ENCODE measurements at regions not wholly inside any gene's neighbourhood (a gene's known extent, or its start where the extent isn't known, plus 50 kb on each side); places are given as distances from the start of the nearest gene placed in this dataset.

GRCh38 chr3:74562558-74563269 lies 51.7 kb downstream of the CNTN3 start:
- H3K9ac ChIP-seq (ENCODE audit: control insufficient read depth, insufficient read depth, low read length) = no peak overlapping the region
- RAD21 ChIA-PET (ENCODE audit: unreplicated experiment) = no interaction called here
- ATAC-seq (no peak), DNase-seq (ENCODE audit: low read depth, low spot score) (no peak), FAIRE-seq (no peak)
- H3K4me3 ChIP-seq = no peak overlapping the region
- H2AFZ ChIP-seq (ENCODE audit: control insufficient read depth, low read depth, low read length) = no peak overlapping the region
- 28% methylated on average over 8 of the region's 8 CpGs for WGBS (ENCODE audit: insufficient coverage, insufficient replicate concordance, low lambda C conversion rate, missing lambda C conversion rate)
- H3K27me3 ChIP-seq (replicated peaks in 1 of 2; ENCODE audit: control insufficient read depth in 2 of 2, insufficient read depth in 2 of 2, low read length in 1 of 2) = no peaks in the 10 kb centered on the region
- no peaks in the 10 kb centered on the region for H3K4me1 ChIP-seq (ENCODE audit: control insufficient read depth, insufficient read depth, low read length)
- SMC1A ChIA-PET (ENCODE audit: uncharacterized antibody, unreplicated experiment) = no interaction called here
- no peaks in the 10 kb centered on the region for H3K36me3 ChIP-seq (ENCODE audit: control insufficient read depth in 2 of 2, insufficient read depth in 2 of 2, low read length in 1 of 2)
- in situ Hi-C loops (cut with MboI) (no loop called here), intact Hi-C loops (cut with micrococcal nuclease; ENCODE audit: unreplicated experiment) (no loop called here)
- no peak overlapping the region for H3K4me2 ChIP-seq (ENCODE audit: control insufficient read depth, insufficient read depth)
- POLR2A ChIA-PET = no interaction called here
- no TSS peak for BruUV-seq (replicated peaks)
- no peaks in the 10 kb centered on the region for H3K9me3 ChIP-seq (replicated peaks; ENCODE audit: control insufficient read depth, insufficient read depth, low read length)
- TF ChIP-seq E4F1 (IDR thresholded peaks at IDR 0.05; ENCODE audit: borderline replicate concordance, partially characterized antibody) = no peak
- TF ChIP-seq TCF3 (IDR thresholded peaks at IDR 0.05; ENCODE audit: borderline replicate concordance, insufficient read depth, low read depth, low read length) = no peak
- no peak for TF ChIP-seq EZH2 (IDR thresholded peaks at IDR 0.05; ENCODE audit: borderline replicate concordance, control insufficient read depth, low read depth, low read length)
- TF ChIP-seq CHD4 (IDR thresholded peaks at IDR 0.05) = no peak
- TF ChIP-seq PRDM15 (CRISPR knock-in tag; IDR thresholded peaks at IDR 0.05) = no peak
- TF ChIP-seq ZNF24 (IDR thresholded peaks at IDR 0.05) = no peak
- TF ChIP-seq RB1 (IDR thresholded peaks at IDR 0.05; ENCODE audit: borderline replicate concordance) = no peak
- TF ChIP-seq BRCA1 (IDR thresholded peaks at IDR 0.05; ENCODE audit: low read depth, low read length) = no peak
- no peak for TF ChIP-seq STAT1 (conservative IDR thresholded peaks at IDR 0.05)
- no peak for TF ChIP-seq RAD51 (IDR thresholded peaks at IDR 0.05)
- TF ChIP-seq EGR1 (IDR thresholded peaks at IDR 0.05; ENCODE audit: borderline replicate concordance in 1 of 2, low read depth in 2 of 2, low read length in 2 of 2) = no peak
- no peak for TF ChIP-seq ZSCAN29 (IDR thresholded peaks at IDR 0.05)
- no peak for TF ChIP-seq TCF12 (IDR thresholded peaks at IDR 0.05; ENCODE audit: low read depth, low read length)
- no peak for TF ChIP-seq IRF5 (IDR thresholded peaks at IDR 0.05; ENCODE audit: borderline replicate concordance)
- no peak for TF ChIP-seq HDAC6 (IDR thresholded peaks at IDR 0.05; ENCODE audit: unreplicated experiment)
- no peak for TF ChIP-seq HDGF (IDR thresholded peaks at IDR 0.05)
- H3K79me2 ChIP-seq (ENCODE audit: control insufficient read depth, insufficient read depth, low read length) = no peaks in the 10 kb centered on the region
- H3K27ac ChIP-seq (ENCODE audit: control insufficient read depth, insufficient read depth) = no peak overlapping the region
- H4K20me1 ChIP-seq (ENCODE audit: control insufficient read depth, insufficient read depth) = no peaks in the 10 kb centered on the region
- CTCF ChIA-PET = interaction anchor here (0.7 kb wide), 1 partner anchor 101 kb away, joined by 3 read pairs; no protein-coding TSS in a partner anchor

Measured in GM12878 (cell line).